Dedifferentiated amniotic fluid mesenchymal stem cell (primary cell): ENCODE measurements at regions not wholly inside any gene's neighbourhood (a gene's known extent, or its start where the extent isn't known, plus 50 kb on each side); places are given as distances from the start of the nearest gene placed in this dataset.
"Not testable (repeated sequence)": the region's sequence is repeated elsewhere in the genome, so short reads cannot be mapped to it uniquely, and the experiment has no call there.

Experiments
- DNase-seq: peaks from one replicate; pipeline ENCODE4 v3.0.0-alpha.2; 2016; ENCODE audit errors: extremely low spot score

- DNase-seq, result no peak
These were observed 50.3 kb upstream of the SNRK start for GRCh38 chr3:43236008-43236407.

- no peak for DNase-seq
These were observed 53.3 kb upstream of the SNRK start for GRCh38 chr3:43233062-43233461.

- DNase-seq, result peak; percentile 55
These were observed 54.9 kb upstream of the SNRK start for GRCh38 chr3:43231276-43232000.

GRCh38 chr3:43229865-43230264, 56.5 kb upstream of the SNRK start:
- DNase-seq, result not testable (repeated sequence)

GRCh38 chr3:43227685-43228084, 58.7 kb upstream of the SNRK start:
- not testable (repeated sequence) for DNase-seq

- no peak for DNase-seq
These were observed 61.8 kb upstream of the SNRK start for GRCh38 chr3:43224405-43225073.

- no peak for DNase-seq
These were observed 62.5 kb upstream of the SNRK start for GRCh38 chr3:43223670-43224364.

GRCh38 chr3:43222590-43222989, 63.8 kb upstream of the SNRK start:
- no peak for DNase-seq

GRCh38 chr3:43221076-43221475, 65.3 kb upstream of the SNRK start:
- no peak for DNase-seq

GRCh38 chr3:43219616-43220015, 66.7 kb upstream of the SNRK start:
- no peak for DNase-seq

GRCh38 chr3:43218921-43219320, 67.4 kb upstream of the SNRK start:
- no peak for DNase-seq

GRCh38 chr3:43218156-43218555, 68.2 kb upstream of the SNRK start:
- no peak for DNase-seq

GRCh38 chr3:43217633-43218032, 68.7 kb upstream of the SNRK start:
- peak; percentile 72 for DNase-seq

- no peak for DNase-seq
These were observed 69.1 kb upstream of the SNRK start for GRCh38 chr3:43217206-43217605.

- no peak for DNase-seq
These were observed 70.6 kb upstream of the SNRK start for GRCh38 chr3:43215663-43216275.

GRCh38 chr3:43215138-43215537, 71.2 kb upstream of the SNRK start:
- DNase-seq, result no peak

GRCh38 chr3:43214616-43215015, 71.7 kb upstream of the SNRK start:
- no peak for DNase-seq

- no peak for DNase-seq
These were observed 72.7 kb upstream of the SNRK start for GRCh38 chr3:43213631-43214030.

- no peak for DNase-seq
These were observed 73.3 kb upstream of the SNRK start for GRCh38 chr3:43212914-43213611.

- DNase-seq, result no peak
These were observed 74.7 kb upstream of the SNRK start for GRCh38 chr3:43211681-43212080.

GRCh38 chr3:43210049-43211027, 76.0 kb upstream of the SNRK start:
- DNase-seq, result no peak
